GM10847 (cell line): ENCODE measurements at regions not wholly inside any gene's neighbourhood (a gene's known extent, or its start where the extent isn't known, plus 50 kb on each side); places are given as distances from the start of the nearest gene placed in this dataset.

Experiments
- POLR2A ChIP-seq: IDR thresholded peaks from 2 replicates; pipeline ENCODE4 v1.6.1; 2011; ENCODE audit not compliant: insufficient read length; ENCODE audit errors: extremely low read depth

DNA sequence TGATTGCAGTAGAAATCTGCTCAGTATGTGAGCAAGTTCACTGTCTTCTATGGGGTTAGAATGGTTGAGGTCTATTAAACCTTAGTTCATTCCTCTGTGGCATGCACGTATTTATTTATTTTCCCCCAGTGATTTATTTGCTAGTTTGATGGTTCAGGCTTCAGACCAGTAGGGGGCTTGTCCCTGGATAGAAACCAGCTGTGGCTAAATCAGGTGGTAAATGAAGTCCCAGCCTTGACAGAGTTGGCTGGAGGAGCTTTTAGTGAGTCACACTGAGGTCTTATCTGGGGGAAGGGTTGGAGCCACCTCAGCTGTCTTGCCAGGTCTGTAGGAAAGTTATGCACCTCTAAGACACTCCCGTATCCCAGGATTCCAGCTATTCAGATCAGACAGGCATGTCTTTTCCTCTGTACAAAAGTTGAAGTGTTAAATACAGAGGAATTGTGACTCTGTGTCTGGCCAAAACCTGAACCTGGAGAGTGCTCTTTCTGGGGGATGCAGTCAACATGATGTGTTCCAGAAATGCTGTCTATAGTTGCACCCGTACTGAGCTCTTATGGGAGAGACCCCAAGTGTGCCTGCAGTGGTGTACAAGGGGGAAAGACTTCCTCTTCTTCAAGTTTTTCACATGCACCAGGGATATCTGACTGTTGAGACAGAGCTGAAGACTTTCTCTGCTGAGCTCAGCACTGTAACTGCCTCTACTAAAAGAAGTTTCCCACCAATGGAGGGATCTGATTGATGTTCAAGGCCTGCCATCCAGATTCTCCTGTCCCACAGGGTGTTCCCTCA, 1322.1 kb downstream of the TMEM121 start:
- TF ChIP-seq POLR2A: no peak

GRCh38 chr14:106850913-106851825, 1324.8 kb downstream of the TMEM121 start:
- TF ChIP-seq POLR2A: no peak

DNA sequence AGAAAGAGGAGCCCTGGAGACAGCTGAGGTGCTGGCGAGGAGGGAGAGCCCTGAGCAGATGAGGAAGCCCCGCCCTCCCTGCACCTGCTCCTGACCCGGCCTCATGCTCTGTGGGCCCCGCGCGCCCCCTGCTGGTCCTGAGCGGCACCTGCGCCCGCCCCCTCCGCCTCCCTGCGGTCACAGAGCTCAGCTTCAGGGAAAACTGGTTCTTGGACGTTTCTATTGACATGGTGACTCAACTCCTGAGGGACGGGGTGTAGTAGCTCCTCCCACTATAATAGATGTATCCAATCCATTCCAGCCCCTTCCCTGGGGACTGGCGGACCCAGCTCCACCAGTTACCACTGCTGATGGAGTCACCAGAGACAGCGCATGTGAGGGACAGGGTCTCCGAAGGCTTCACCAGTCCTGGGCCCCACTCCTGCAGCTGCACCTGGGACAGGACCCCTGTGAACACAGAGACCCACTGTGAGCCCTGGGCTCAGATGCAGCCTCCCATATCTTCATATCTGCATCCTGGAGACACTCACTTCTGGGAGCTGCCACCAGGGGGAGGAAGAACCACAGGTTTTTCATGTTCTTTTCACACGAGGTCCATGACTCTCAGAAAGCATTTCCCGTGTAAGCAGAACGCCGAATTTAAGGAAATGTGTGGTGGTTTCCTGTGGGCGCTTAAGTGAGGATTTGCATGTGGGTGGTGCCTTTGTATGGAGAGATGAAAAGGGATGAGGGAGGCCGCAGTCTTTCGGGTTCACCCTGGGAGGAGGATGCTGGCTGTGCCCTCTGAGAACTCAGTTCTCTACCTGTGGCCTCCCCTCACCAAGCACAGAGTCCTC, 1346.4 kb downstream of the TMEM121 start:
- TF ChIP-seq POLR2A: no peak

- TF ChIP-seq POLR2A: no peak
Observed at GRCh38 chr14:106874350-106874749, 1348.0 kb downstream of the TMEM121 start.

DNA sequence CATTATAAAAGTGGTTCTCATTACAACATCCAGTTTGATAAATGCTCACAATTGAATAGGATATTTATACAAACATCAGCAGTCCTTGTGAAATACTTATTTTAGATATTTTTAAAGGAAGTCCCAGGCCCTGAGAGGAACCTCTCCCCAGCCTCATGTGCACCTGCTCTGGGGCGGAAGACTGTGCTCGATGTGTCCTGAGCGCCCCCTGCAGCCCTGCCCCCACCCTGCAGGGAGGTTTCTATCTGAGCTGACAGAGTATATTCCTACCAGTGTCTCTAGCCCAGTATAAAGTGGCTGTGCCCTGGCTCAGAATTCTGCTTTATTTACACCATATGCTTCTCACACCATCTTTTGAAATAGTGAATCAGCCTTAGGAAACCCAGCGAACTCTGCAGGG, 1349.1 kb downstream of the TMEM121 start:
- no peak for TF ChIP-seq POLR2A

DNA sequence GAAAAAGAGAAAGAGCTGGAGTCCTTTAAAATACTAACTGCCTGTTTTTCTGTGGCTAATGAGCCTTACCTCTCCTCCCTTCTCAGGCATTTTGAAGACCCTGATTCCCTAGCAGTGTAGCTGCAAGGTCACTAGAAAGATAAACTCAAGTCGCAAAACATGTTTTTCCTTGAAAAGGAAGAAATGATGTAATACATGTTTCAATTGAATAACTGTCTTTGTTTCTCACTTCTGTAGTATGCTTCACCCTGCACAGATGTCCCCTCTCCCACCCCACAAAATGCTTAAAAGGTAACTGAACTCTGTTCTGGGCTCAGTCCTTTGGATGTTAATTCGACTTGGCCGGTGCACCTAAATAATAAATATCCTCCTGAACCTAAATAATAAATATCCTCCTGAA, 1350.3 kb downstream of the TMEM121 start:
- TF ChIP-seq POLR2A: no peak

DNA sequence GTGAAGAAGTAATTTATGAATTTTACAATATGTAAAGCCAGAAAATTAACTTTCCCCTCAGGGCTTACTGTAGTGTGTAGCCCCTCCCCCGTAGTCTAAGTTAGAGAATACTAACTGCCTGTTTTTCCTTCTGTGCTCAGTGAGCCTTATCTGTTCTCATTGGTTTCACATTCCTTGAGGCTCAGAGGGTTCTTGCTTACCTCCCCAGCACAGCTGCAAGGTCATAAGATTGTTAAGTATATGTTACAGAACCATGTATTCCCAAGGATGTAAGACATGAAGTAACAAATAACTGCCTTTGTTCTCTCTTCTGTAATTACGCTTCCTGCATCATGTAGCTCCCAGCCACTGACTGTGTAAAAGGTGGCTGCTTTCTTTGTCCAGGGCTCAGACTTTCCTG, 1351.1 kb downstream of the TMEM121 start:
- TF ChIP-seq POLR2A: no peak

DNA sequence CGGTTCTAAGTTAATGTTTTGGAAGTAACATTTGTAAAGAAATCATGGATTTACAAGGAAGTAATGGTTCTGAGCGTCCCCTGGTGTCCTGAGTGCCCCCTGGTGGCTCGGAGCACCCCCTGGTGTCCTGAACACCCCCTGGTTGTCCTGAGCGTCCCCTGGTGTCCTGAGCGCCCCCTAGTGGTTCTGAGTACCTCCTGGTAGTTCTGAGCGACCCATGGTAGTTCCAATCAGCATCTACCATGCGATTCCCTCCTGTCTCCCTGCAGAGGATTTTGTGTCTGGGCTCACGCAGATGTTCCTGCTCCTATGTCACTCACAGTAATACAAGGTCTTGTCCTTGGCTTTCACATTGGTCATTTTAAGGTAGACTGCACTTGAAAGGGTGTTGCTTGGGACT, 1352.9 kb downstream of the TMEM121 start:
- TF ChIP-seq POLR2A: no peak

- no peak for TF ChIP-seq POLR2A
Observed at GRCh38 chr14:106883218-106883692, 1356.9 kb downstream of the TMEM121 start.
